Esophagus (tissue), 2 donors: ENCODE measurements at regions not wholly inside any gene's neighbourhood (a gene's known extent, or its start where the extent isn't known, plus 50 kb on each side); places are given as distances from the start of the nearest gene placed in this dataset.
A peak's percentile ranks its signal among the peaks of the same experiment; 100 is the strongest.

ENCODE experiments used
- H3K27ac ChIP-seq, 2 donors: one replicate each; pipeline ENCODE4 v1.5.1; 2013; ENCODE audit warnings: low read depth in 2 of 2, mild to moderate bottlenecking in 2 of 2, inconsistent platforms in 1 of 2, low read length in 1 of 2, moderate library complexity in 1 of 2
- H3K27me3 ChIP-seq, 2 donors: one replicate each; pipeline ENCODE4 v1.6.1; 2013; ENCODE audit warnings: low read length in 2 of 2, control low read depth in 1 of 2, mild to moderate bottlenecking in 1 of 2; ENCODE audit not compliant: insufficient read depth in 2 of 2, control insufficient read depth in 1 of 2
- H3K36me3 ChIP-seq, 2 donors: one replicate each; pipeline ENCODE4 v1.6.1; 2013; ENCODE audit warnings: low read length in 1 of 2; ENCODE audit not compliant: control insufficient read depth in 2 of 2, insufficient read depth in 2 of 2
- H3K4me1 ChIP-seq, 2 donors: one replicate each; pipeline ENCODE4 v1.6.1; 2013; ENCODE audit warnings: low read length in 1 of 2; ENCODE audit not compliant: control insufficient read depth in 2 of 2, insufficient read depth in 2 of 2
- H3K4me3 ChIP-seq, 2 donors: one replicate each; pipeline ENCODE4 v1.5.1; 2013; ENCODE audit warnings: low read length in 2 of 2, mild to moderate bottlenecking in 2 of 2, low read depth in 1 of 2, moderate library complexity in 1 of 2
- H3K9me3 ChIP-seq, 2 donors: one replicate each; pipeline ENCODE4 v1.6.1; 2013; ENCODE audit warnings: mild to moderate bottlenecking in 2 of 2, low read depth in 1 of 2, low read length in 1 of 2, moderate library complexity in 1 of 2; ENCODE audit not compliant: control insufficient read depth in 2 of 2, insufficient read depth in 1 of 2
- WGBS, 2 donors: extraction: QIAGEN DNeasy Blood & Tissue Kit; methylation state at CpG; one replicate each; pipeline ENCODE4 v1.1.7; 2013; 5-methylcytosine and 5-hydroxymethylcytosine counted together
- donor health status: healthy with polysubstance abuse.
- donor health status: Bipolar disorder and iron deficiency.

DNA sequence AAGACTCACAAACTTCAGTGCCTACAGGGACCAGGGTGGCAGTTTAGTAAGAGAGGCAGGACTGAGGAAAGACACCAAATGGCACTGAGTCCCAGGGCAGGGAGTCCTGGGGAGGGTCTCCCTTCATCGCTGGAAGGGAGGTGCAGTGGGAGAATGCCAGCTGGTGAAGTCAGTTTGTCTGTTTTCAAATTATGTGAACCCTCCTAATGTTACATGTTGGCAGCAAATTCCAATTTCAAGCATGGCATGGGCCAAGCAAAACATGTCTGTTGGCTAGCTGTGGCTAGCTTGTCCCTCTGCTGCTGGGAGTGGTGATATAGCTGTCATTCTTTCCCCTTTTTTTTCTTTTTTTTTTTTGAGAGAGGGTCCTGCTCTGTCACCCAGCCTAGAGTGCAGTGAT, 55.9 kb upstream of the HAAO start:
- peaks cover 0 to 6% of the 10 kb centered on the region in 2 donors for H3K4me1 ChIP-seq
- H3K4me3 ChIP-seq, result no peak overlapping the region
- H3K36me3 ChIP-seq, result no peaks in the 10 kb centered on the region
- H3K27me3 ChIP-seq, result no peaks in the 10 kb centered on the region
- no peak overlapping the region for H3K27ac ChIP-seq
- H3K9me3 ChIP-seq, result no peaks in the 10 kb centered on the region
- WGBS, 2 donors, result 72 to 77% methylated on average over 1 of the region's 1 CpG

DNA sequence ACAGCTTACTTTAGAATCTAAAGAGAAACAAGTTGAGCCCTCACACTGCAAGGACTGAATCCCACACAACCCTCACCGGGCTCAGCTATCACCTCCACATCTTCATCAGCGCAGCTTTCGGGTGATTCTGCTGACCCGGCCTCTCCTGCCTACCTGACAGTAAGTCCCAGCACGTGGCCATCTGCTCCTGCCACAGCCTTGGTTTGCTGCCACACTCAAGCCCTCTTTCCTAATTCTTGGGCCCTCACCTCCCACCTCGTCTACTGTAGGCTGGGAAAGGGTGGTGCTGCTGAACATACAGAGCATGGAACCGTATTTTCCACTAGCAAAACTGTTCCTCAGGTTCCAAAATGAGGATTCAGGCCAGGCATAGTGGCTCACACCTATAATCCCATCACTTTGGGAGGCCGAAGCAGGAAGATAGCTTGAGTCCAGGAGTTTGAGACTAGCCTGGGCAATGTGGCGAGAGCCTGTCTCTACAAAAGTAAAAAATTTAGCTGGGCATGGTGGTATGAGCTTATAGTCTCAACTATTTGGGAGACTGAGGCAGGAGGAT, 55.3 kb upstream of the HAAO start:
- Histone ChIP-seq H3K4me1 (peaks cover 0 to 6% of the 10 kb centered on the region in 2 donors), H3K36me3 (no peaks in the 10 kb centered on the region), H3K27me3 (no peaks in the 10 kb centered on the region), H3K27ac (no peak overlapping the region), H3K4me3 (no peak overlapping the region), H3K9me3 (no peaks in the 10 kb centered on the region)
- WGBS, 2 donors, result 88 to 90% methylated on average over 9 of the region's 9 CpGs

DNA sequence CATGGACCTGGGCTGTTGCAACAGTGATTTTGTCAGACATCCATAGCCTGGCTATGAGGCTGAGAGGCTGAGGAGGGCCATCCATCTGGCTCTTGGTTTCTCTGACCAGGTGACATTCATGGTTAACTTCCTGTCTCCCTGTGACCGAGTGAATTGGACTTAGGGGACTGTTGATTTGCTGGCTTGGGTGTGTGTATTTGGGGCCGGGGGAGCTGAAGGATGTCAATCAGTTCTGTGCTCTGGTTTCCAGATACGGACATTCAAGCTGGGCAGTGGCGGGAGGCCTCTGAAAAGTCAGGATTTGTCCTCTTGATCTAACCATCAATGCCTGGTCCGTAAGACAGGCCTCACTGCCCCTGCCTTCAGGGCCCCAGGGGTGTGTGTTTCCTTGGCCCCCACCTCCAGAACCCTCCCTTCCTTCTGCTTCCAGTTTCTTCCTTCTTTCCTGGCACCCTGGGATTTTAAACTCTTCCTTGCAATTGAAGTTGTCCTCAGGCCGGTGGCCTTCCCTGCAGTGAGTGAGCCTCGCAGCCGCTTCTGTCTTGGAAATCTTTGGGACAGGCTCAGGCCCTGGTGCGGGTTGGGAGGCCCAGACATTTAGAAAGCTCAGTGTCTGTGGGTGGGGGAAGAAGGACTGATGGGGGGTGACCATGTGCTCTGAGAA, 54.7 kb upstream of the HAAO start:
- WGBS, 2 donors, result 96% methylated on average over 9 of the region's 9 CpGs
- Histone ChIP-seq H3K9me3 (no peaks in the 10 kb centered on the region), H3K27ac (peak overlapping the region in 1 of 2 donors; percentile 48), H3K4me1 (peaks cover 0 to 6% of the 10 kb centered on the region in 2 donors), H3K27me3 (no peaks in the 10 kb centered on the region), H3K36me3 (no peaks in the 10 kb centered on the region), H3K4me3 (no peak overlapping the region)

DNA sequence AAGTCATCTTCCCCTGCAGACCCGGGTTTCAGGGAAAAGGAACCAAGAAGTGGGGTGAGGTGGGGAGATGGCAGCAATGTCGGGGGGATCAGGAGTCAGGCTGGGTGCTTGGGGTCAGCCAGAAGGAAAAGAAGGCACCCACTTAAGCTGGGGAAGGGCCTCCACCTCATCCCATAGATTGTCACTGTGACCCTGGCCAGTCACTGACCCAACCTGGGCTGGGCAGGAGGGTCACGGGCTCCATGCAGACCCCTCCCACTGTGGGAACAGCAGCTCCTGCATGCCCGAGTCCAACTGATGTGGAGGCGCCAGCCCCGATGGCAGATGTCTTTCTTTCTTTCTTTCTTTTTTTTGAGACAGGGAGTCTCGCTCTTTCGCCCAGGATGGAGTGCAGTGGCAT, 53.6 kb upstream of the HAAO start:
- no peaks in the 10 kb centered on the region for H3K36me3 ChIP-seq
- H3K27me3 ChIP-seq, result no peaks in the 10 kb centered on the region
- no peaks in the 10 kb centered on the region for H3K9me3 ChIP-seq
- no peak overlapping the region for H3K4me3 ChIP-seq
- H3K27ac ChIP-seq, result peak overlapping the region; percentile 67 to 79
- 83 to 85% methylated on average over 8 of the region's 8 CpGs for WGBS, 2 donors
- H3K4me1 ChIP-seq, result peaks cover 0 to 9% of the 10 kb centered on the region in 2 donors

DNA sequence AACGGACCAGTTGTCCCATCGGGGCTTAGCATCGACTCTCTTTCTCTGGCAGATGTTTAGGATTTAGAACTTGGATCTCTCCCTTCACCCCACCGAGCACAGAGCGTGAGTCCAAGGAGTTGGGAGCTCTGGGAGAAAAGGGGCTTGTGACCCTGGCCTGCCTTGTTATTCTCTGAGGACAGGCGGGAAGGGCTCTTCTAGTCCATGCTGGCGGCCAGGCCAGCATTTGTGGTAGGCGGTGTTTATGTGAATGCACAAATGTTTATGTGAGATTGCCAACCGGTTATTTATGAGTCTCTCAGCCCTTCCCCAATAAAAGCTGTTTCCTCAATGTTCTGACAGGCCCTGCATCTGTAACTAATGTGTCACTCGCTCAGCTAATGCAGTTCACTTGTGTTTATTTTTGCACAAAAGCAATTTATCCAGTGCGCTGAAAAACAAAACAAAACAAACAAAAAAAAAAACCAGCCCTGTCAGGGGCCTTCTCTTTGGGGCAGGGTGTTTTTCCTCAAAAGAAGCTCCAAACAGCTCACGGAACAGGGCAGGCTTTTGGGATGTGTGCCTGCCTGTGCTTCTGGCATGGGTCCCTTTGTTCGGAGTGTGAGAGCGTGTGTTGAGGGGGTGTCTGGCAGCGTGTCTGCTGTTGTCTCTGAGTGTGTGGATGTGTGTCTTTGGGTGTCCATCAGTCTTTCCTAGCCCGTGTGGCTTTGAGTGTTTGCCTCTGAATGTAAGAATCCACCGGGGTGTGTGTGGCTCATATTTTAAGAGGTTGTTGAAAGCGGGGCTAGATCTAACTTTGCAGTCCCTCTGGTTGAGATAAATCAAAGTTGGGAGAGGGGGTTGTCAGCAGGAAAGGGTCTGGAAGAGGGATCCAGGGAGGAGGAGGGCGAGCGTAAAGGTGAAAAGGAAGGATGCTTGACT, 52.8 kb upstream of the HAAO start:
- Histone ChIP-seq H3K27ac (peak overlapping the region; percentile 67 to 79), H3K4me1 (peaks cover 0 to 9% of the 10 kb centered on the region in 2 donors)
- 29 to 46% methylated on average over 20 of the region's 20 CpGs for WGBS, 2 donors

DNA sequence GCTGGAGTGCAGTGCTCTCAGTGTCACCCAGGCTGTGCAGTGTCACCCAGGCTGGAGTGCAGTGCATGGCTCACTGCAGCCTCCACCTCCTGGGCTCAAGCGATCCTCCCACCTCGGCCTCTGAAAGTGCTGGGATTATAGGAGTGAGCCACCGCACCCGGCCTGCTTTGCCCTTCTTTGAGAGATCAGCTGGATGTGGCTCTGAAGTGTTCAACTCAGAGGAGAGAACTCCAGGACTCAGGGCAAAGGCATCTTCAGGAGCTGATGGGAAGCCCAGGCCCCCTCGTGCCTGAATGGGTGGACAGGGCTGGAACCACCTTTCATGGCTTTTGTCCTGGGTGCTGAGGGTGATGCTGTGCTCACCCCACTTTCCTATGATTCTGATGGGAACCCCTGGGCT, 52.0 kb upstream of the HAAO start:
- H3K27ac ChIP-seq, result peak overlapping the region; percentile 23 to 71
- H3K27me3 ChIP-seq, result no peaks in the 10 kb centered on the region
- peaks cover 0 to 9% of the 10 kb centered on the region in 2 donors for H3K4me1 ChIP-seq
- no peak overlapping the region for H3K4me3 ChIP-seq
- 85 to 91% methylated on average over 5 of the region's 5 CpGs for WGBS, 2 donors
- no peaks in the 10 kb centered on the region for H3K9me3 ChIP-seq
- no peaks in the 10 kb centered on the region for H3K36me3 ChIP-seq

More for the DNA sequence above, 52.8 kb upstream of the HAAO start:
- Histone ChIP-seq H3K36me3 (no peaks in the 10 kb centered on the region), H3K27me3 (no peaks in the 10 kb centered on the region), H3K4me3 (no peak overlapping the region), H3K9me3 (no peaks in the 10 kb centered on the region)

DNA sequence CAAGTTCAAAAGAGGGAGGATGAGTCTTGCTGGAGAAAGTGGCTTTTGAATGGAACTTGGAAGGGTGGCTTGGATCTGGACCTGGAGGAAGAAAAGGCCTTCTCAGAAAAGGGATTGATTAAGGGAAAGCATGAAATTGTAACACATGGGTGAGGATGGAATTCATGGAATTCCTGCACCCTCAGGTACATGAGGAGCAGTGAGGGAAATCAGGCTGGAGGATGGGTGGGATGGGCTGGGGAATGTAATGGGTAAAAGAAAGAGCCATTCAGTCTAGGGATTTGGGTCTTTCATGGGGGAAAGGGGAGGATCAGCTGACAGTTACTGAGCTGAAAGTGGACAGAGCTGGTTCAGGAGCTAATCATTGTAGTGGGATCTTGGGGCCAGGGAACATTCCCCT, 51.2 kb upstream of the HAAO start:
- Histone ChIP-seq H3K9me3 (no peaks in the 10 kb centered on the region), H3K27me3 (no peaks in the 10 kb centered on the region), H3K27ac (peak overlapping the region in 1 of 2 donors; percentile 3), H3K4me3 (no peak overlapping the region), H3K36me3 (no peaks in the 10 kb centered on the region), H3K4me1 (peaks cover 0 to 7% of the 10 kb centered on the region in 2 donors)

DNA sequence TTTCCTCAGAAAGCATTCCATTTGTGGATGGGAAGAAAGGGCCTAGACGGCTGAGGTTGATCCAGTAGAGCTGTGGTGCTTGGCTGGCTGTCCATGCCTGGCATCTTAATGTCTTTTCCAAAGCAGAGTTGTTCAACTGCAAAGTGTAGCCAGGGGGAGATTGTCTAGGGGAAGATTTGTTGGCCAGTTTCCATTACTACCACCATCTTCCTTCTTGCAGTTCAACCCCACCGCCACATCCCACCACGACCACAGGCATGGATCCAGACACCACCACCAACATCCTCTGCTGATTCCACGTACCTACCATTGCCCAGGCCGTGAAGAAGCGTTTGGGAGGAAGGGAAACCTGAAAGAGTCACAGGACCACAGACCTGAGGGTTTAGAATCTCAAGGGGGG, 50.7 kb upstream of the HAAO start:
- Histone ChIP-seq H3K36me3 (no peaks in the 10 kb centered on the region), H3K4me3 (no peak overlapping the region), H3K9me3 (no peaks in the 10 kb centered on the region), H3K27me3 (no peaks in the 10 kb centered on the region), H3K4me1 (peaks cover 0 to 7% of the 10 kb centered on the region in 2 donors), H3K27ac (no peak overlapping the region)
- 80 to 89% methylated on average over 6 of the region's 6 CpGs for WGBS, 2 donors

DNA sequence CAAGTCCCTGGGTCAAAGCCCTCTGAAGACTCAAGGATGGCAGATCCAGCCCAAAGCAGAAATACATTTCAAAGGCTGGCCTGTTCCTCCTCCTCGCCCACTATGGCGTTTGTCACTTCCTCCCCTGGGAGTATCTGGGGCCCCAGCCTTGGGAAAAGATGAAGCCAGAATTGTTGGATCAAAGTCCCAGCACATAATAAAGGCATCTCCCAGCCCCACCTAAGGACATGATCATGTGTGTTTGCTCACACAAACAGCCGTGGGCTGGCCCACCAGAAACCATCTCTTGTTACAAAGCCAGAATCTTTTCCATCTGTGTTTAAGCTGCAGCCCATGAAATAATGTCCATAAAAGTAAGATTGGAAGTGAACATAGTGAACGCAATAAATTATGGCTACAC, 50.1 kb upstream of the HAAO start:
- H3K27ac ChIP-seq, result no peak overlapping the region

More for the DNA sequence above, 50.1 kb upstream of the HAAO start:
- Histone ChIP-seq H3K36me3 (no peaks in the 10 kb centered on the region), H3K27me3 (no peaks in the 10 kb centered on the region), H3K4me3 (no peak overlapping the region), H3K9me3 (no peaks in the 10 kb centered on the region), H3K4me1 (peaks cover 0 to 7% of the 10 kb centered on the region in 2 donors)
- WGBS, 2 donors, result 77 to 89% methylated on average over 4 of the region's 4 CpGs
